ENCODE measurements at regions not wholly inside any gene's neighbourhood (a gene's known extent, or its start where the extent isn't known, plus 50 kb on each side); places are given as distances from the start of the nearest gene placed in this dataset.

GRCh38 chr20:4443016-4443415 is 193.9 kb upstream of the ADRA1D start:
- TF ChIP-seq CTCF (conservative IDR thresholded peaks at IDR 0.05; ENCODE audit: low read length) (no peak), EZH2phosphoT487 (IDR thresholded peaks at IDR 0.05; ENCODE audit: borderline replicate concordance, low read depth, low read length) (no peak)
